ENCODE measurements at regions not wholly inside any gene's neighbourhood (a gene's known extent, or its start where the extent isn't known, plus 50 kb on each side); places are given as distances from the start of the nearest gene placed in this dataset.

- Histone ChIP-seq H3K4me3 (replicated peaks in 1 of 3) (no peak overlapping the region), H3K9me3 (no peaks in the 10 kb centered on the region), H3K4me1 (peaks cover 4 to 7% of the 10 kb centered on the region in 2 donors), H3K27ac (no peak overlapping the region), H3K27me3 (no peaks in the 10 kb centered on the region), H3K36me3 (peaks cover 11 to 20% of the 10 kb centered on the region in 2 donors)
- TF ChIP-seq POLR2A (IDR thresholded peaks at IDR 0.05), result no peak
- TF ChIP-seq CTCF (IDR thresholded peaks at IDR 0.05), result no peak
- no peak for DNase-seq
- WGBS, 2 donors, result 95% methylated on average over 11 of the region's 12 CpGs; no CpG with 5 or more reads in 1 of the 2 donors
- intact Hi-C loops (cut with DNase I), result no loop called here
These were observed 124.2 kb upstream of the SMURF2 start for GRCh38 chr17:64786337-64786736.

- H3K27ac ChIP-seq, result no peak overlapping the region
- peaks cover 11 to 20% of the 10 kb centered on the region in 2 donors for H3K36me3 ChIP-seq
- no peaks in the 10 kb centered on the region for H3K27me3 ChIP-seq
- intact Hi-C loops (cut with DNase I), result no loop called here
- no peak overlapping the region for H3K4me3 ChIP-seq (replicated peaks in 1 of 3)
- no peak for DNase-seq
- H3K4me1 ChIP-seq, result peaks cover 15 to 16% of the 10 kb centered on the region in 2 donors
- no peaks in the 10 kb centered on the region for H3K9me3 ChIP-seq
- no peak for TF ChIP-seq POLR2A (IDR thresholded peaks at IDR 0.05)
- no peak for TF ChIP-seq CTCF (IDR thresholded peaks at IDR 0.05)
- 79 to 90% methylated on average over 5 to 9 of the region's 10 CpGs for WGBS, 2 donors
These were observed 122.9 kb upstream of the SMURF2 start for GRCh38 chr17:64785011-64785421.

GRCh38 chr17:64784353-64785010, 122.4 kb upstream of the SMURF2 start:
- H3K27me3 ChIP-seq, result no peaks in the 10 kb centered on the region

GRCh38 chr17:64783556-64784352, 121.6 kb upstream of the SMURF2 start:
- TF ChIP-seq CTCF (IDR thresholded peaks at IDR 0.05), result no peak
- TF ChIP-seq POLR2A (IDR thresholded peaks at IDR 0.05), result no peak
- H3K4me3 ChIP-seq (replicated peaks in 1 of 3), result no peak overlapping the region
- no peak overlapping the region for H3K27ac ChIP-seq
- H3K27me3 ChIP-seq, result no peaks in the 10 kb centered on the region
- intact Hi-C loops (cut with DNase I), result no loop called here
- H3K9me3 ChIP-seq, result no peaks in the 10 kb centered on the region
- peaks cover 27 to 28% of the 10 kb centered on the region in 2 donors for H3K4me1 ChIP-seq
- WGBS, 2 donors, result 98 to 100% methylated on average over 7 to 12 of the region's 14 CpGs
- DNase-seq, result no peak
- peaks cover 11 to 20% of the 10 kb centered on the region in 2 donors for H3K36me3 ChIP-seq

More at GRCh38 chr17:64784353-64785010, 122.4 kb upstream of the SMURF2 start:
- H3K4me3 ChIP-seq (replicated peaks in 1 of 3), result no peak overlapping the region
- intact Hi-C loops (cut with DNase I), result no loop called here
- H3K9me3 ChIP-seq, result no peaks in the 10 kb centered on the region
- peaks cover 20 to 22% of the 10 kb centered on the region in 2 donors for H3K4me1 ChIP-seq
- peaks cover 11 to 20% of the 10 kb centered on the region in 2 donors for H3K36me3 ChIP-seq
- DNase-seq, result no peak
- TF ChIP-seq CTCF (IDR thresholded peaks at IDR 0.05) (no peak), POLR2A (IDR thresholded peaks at IDR 0.05) (no peak)
- H3K27ac ChIP-seq, result no peak overlapping the region
- 92 to 94% methylated on average over 16 of the region's 16 CpGs for WGBS, 2 donors

- WGBS, 2 donors, result 82 to 91% methylated on average over 6 of the region's 6 CpGs
- no peaks in the 10 kb centered on the region for H3K9me3 ChIP-seq
- TF ChIP-seq POLR2A (IDR thresholded peaks at IDR 0.05) (no peak), CTCF (IDR thresholded peaks at IDR 0.05) (no peak)
- no peak for DNase-seq
- H3K4me1 ChIP-seq, result peaks cover 30 to 34% of the 10 kb centered on the region in 2 donors
- H3K36me3 ChIP-seq, result peaks cover 11 to 20% of the 10 kb centered on the region in 2 donors
- intact Hi-C loops (cut with DNase I), result no loop called here
- H3K27ac ChIP-seq, result no peak overlapping the region
- no peak overlapping the region for H3K4me3 ChIP-seq (replicated peaks in 1 of 3)
- H3K27me3 ChIP-seq, result no peaks in the 10 kb centered on the region
These were observed 120.9 kb upstream of the SMURF2 start for GRCh38 chr17:64783031-64783461.

Measured in thyroid gland (tissue), 4 donors.